H1 (cell line): ENCODE measurements at regions not wholly inside any gene's neighbourhood (a gene's known extent, or its start where the extent isn't known, plus 50 kb on each side); places are given as distances from the start of the nearest gene placed in this dataset.

ENCODE experiments used
- BCL11A ChIP-seq, 2 experiments: IDR thresholded peaks; one replicate each; pipeline ENCODE4 v1.6.1; 2011; ENCODE audit warnings: low read depth in 2 of 2, low read length in 2 of 2, mild to moderate bottlenecking in 2 of 2
- CREB1 ChIP-seq: IDR thresholded peaks from 2 replicates; pipeline ENCODE4 v1.6.1; 2012; ENCODE audit warnings: inconsistent platforms
- CTBP2 ChIP-seq: IDR thresholded peaks from 2 replicates; pipeline ENCODE4 v1.7.0; 2011; ENCODE audit warnings: borderline replicate concordance, mild to moderate bottlenecking, moderate library complexity, mixed read lengths, low read length; ENCODE audit not compliant: insufficient read depth, insufficient read length
- HDAC2 ChIP-seq, 2 experiments: fragments of 300-600 bp in 1 of 2; sonication (generic) in 1 of 2; IDR thresholded peaks; 2 replicates each; pipeline ENCODE4 v1.6.1; 2011 to 2012; ENCODE audit warnings: low read depth in 2 of 2, low read length in 2 of 2, mild to moderate bottlenecking in 2 of 2, moderate library complexity in 2 of 2, borderline replicate concordance in 1 of 2, inconsistent platforms in 1 of 2
- HDAC6 ChIP-seq: IDR thresholded peaks from one replicate; pipeline ENCODE4 v1.7.1; 2012; ENCODE audit warnings: low read depth, mild to moderate bottlenecking, inconsistent platforms, low read length, moderate library complexity
- NRF1 ChIP-seq: IDR thresholded peaks from 2 replicates; pipeline ENCODE4 v1.6.1; 2011; ENCODE audit warnings: mild to moderate bottlenecking, low read depth, low read length, improper control_type of control experiment
- RAD21 ChIP-seq, 2 experiments: IDR thresholded peaks in 1 of 2; conservative IDR thresholded peaks in 1 of 2; 2 replicates each; pipeline ENCODE4 v1.6.1; 2011; ENCODE audit warnings: low read depth in 2 of 2, low read length in 2 of 2, improper control_type of control experiment in 1 of 2, inconsistent platforms in 1 of 2, mild to moderate bottlenecking in 1 of 2, moderate library complexity in 1 of 2
- RBBP5 ChIP-seq: IDR thresholded peaks from 2 replicates; pipeline ENCODE4 v1.7.1; 2012; ENCODE audit warnings: low read depth, mild to moderate bottlenecking, inconsistent platforms, low read length, moderate library complexity, borderline replicate concordance
- TF ChIP-seq, protein P1 (sequence below), 3 experiments: IDR thresholded peaks; 1 replicate in 2 of 3; 2 replicates in 1 of 3; pipeline versions ENCODE4 v1.5.1 to v1.6.1; 2011; ENCODE audit warnings: low read length in 3 of 3, mild to moderate bottlenecking in 3 of 3, inconsistent platforms in 2 of 3, low read depth in 1 of 3, moderate library complexity in 1 of 3; ENCODE audit not compliant: insufficient read depth in 1 of 3; ENCODE audit errors: control extremely low read depth in 1 of 3
- TF ChIP-seq, protein P2 (sequence below): IDR thresholded peaks from 2 replicates; pipeline ENCODE4 v1.6.1; 2012; ENCODE audit warnings: inconsistent platforms

DNA sequence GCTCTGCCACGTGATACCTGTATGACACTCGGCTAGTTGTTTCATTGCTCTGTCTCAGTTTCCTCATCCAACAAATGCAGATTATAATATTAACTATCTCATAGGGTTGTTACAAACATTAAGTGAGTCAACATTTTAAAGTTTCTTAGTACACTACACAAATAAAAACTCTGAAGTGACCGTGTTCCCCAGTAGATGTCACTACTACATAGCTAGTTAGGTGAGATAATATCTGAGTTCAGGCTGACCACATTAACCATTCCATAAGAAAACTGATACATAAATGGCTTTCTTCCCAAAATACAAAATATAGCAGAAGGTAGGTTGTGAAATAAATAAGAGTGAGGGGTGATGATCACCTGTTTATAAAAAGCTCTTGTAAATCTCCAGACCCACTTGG lies 214.1 kb downstream of the NUF2 start (continued):
- TF ChIP-seq HDAC6 (no peak), HDAC2 (IDR thresholded peaks at IDR 0.05; ENCODE audit: borderline replicate concordance in 1 of 2, low read depth in 2 of 2, low read length in 2 of 2) (no peak), RBBP5 (no peak), CTBP2 (no peak), CREB1 (no peak), BCL11A (IDR thresholded peaks at IDR 0.05; ENCODE audit: low read depth in 2 of 2, low read length in 2 of 2) (no peak), NRF1 (no peak), RAD21 (IDR thresholded peaks at IDR 0.05 in 1 of 2, conservative IDR thresholded peaks at IDR 0.05 in 1 of 2; ENCODE audit: low read depth in 2 of 2, low read length in 2 of 2) (peak; percentile 76 to 84)
- TF ChIP-seq, protein P1, sequence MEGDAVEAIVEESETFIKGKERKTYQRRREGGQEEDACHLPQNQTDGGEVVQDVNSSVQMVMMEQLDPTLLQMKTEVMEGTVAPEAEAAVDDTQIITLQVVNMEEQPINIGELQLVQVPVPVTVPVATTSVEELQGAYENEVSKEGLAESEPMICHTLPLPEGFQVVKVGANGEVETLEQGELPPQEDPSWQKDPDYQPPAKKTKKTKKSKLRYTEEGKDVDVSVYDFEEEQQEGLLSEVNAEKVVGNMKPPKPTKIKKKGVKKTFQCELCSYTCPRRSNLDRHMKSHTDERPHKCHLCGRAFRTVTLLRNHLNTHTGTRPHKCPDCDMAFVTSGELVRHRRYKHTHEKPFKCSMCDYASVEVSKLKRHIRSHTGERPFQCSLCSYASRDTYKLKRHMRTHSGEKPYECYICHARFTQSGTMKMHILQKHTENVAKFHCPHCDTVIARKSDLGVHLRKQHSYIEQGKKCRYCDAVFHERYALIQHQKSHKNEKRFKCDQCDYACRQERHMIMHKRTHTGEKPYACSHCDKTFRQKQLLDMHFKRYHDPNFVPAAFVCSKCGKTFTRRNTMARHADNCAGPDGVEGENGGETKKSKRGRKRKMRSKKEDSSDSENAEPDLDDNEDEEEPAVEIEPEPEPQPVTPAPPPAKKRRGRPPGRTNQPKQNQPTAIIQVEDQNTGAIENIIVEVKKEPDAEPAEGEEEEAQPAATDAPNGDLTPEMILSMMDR (IDR thresholded peaks at IDR 0.05; ENCODE audit: control extremely low read depth in 1 of 3, insufficient read depth in 1 of 3, low read depth in 1 of 3, low read length in 3 of 3), result peak in 1 of 3 experiments; percentile 48; a peak in 2 of 4 replicates
- TF ChIP-seq, protein P2, sequence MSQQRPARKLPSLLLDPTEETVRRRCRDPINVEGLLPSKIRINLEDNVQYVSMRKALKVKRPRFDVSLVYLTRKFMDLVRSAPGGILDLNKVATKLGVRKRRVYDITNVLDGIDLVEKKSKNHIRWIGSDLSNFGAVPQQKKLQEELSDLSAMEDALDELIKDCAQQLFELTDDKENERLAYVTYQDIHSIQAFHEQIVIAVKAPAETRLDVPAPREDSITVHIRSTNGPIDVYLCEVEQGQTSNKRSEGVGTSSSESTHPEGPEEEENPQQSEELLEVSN, result no peak
- TF ChIP-seq, all 59 proteins: peak for 3
